Glomerular endothelial cell (primary cell): ENCODE measurements at regions not wholly inside any gene's neighbourhood (a gene's known extent, or its start where the extent isn't known, plus 50 kb on each side); places are given as distances from the start of the nearest gene placed in this dataset.
"Not testable (repeated sequence)": the region's sequence is repeated elsewhere in the genome, so short reads cannot be mapped to it uniquely, and the experiment has no call there.

Source experiments
- DNase-seq: peaks from one replicate; pipeline ENCODE4 v3.0.0-alpha.2; 2011; ENCODE audit warnings: low read depth, low spot score; ENCODE audit errors: extremely low read depth

- not testable (repeated sequence) for DNase-seq
Measured at GRCh38 chr6:120931520-120932180, 402.6 kb downstream of the TBC1D32 start.

GRCh38 chr6:120930500-120930899, 403.8 kb downstream of the TBC1D32 start:
- DNase-seq: not testable (repeated sequence)

GRCh38 chr6:120924214-120924613, 410.1 kb downstream of the TBC1D32 start:
- DNase-seq: no peak

GRCh38 chr6:120918137-120918536, 416.1 kb downstream of the TBC1D32 start:
- DNase-seq: no peak

- no peak for DNase-seq
Measured at GRCh38 chr6:120916844-120917243, 417.4 kb downstream of the TBC1D32 start.

- no peak for DNase-seq
Measured at GRCh38 chr6:120913486-120913885, 420.8 kb downstream of the TBC1D32 start.

- no peak for DNase-seq
Measured at GRCh38 chr6:120908767-120909166, 425.5 kb downstream of the TBC1D32 start.

- no peak for DNase-seq
Measured at GRCh38 chr6:120903836-120904235, 430.4 kb downstream of the TBC1D32 start.

GRCh38 chr6:120899932-120900331, 434.3 kb downstream of the TBC1D32 start:
- no peak for DNase-seq

GRCh38 chr6:120894077-120894476, 440.2 kb downstream of the TBC1D32 start:
- no peak for DNase-seq

- DNase-seq: no peak
Measured at GRCh38 chr6:120876931-120877330, 457.3 kb downstream of the TBC1D32 start.

GRCh38 chr6:120876424-120876823, 457.9 kb downstream of the TBC1D32 start:
- DNase-seq: no peak

GRCh38 chr6:120875900-120876299, 458.4 kb downstream of the TBC1D32 start:
- DNase-seq: no peak

- no peak for DNase-seq
Measured at GRCh38 chr6:120874422-120874821, 459.9 kb downstream of the TBC1D32 start.

GRCh38 chr6:120873125-120873865, 461.0 kb downstream of the TBC1D32 start:
- DNase-seq: no peak

- DNase-seq: no peak
Measured at GRCh38 chr6:120872262-120872578, 462.1 kb downstream of the TBC1D32 start.

GRCh38 chr6:120871416-120872261, 462.6 kb downstream of the TBC1D32 start:
- DNase-seq: no peak

- no peak for DNase-seq
Measured at GRCh38 chr6:120869397-120869796, 464.9 kb downstream of the TBC1D32 start.

GRCh38 chr6:120857422-120857821, 476.9 kb downstream of the TBC1D32 start:
- DNase-seq: no peak

- no peak for DNase-seq
Measured at GRCh38 chr6:120854583-120854982, 479.7 kb downstream of the TBC1D32 start.

- no peak for DNase-seq
Measured at GRCh38 chr6:120853489-120853888, 480.8 kb downstream of the TBC1D32 start.
